Activated naive CD8-positive, alpha-beta T cell treated with anti-CD3 and anti-CD28 coated beads, Interleukin-2, amount 10 ng/mL, durations not matched to agents 7 days and 5 days (primary cell): ENCODE measurements at regions not wholly inside any gene's neighbourhood (a gene's known extent, or its start where the extent isn't known, plus 50 kb on each side); places are given as distances from the start of the nearest gene placed in this dataset.

Experiments used
- ATAC-seq: fragments of 150-1000 bp; cut with Tn5 transposase; one replicate; pipeline ENCODE4 v1.10.0; 2021; ENCODE audit warnings: low read depth, moderate library complexity
- POLR2A ChIA-PET: fragments of 350-600 bp; sonication (Branson Sonifier 250); formaldehyde crosslinking; loops from one replicate; lab custom pipeline; 2021; ENCODE audit warnings: antibody characterized with exemption; lab: Charles Lee
- DNase-seq: peaks from one replicate; pipeline ENCODE4 v3.0.0; 2021
- H3K27ac Mint-ChIP-seq: one replicate; pipeline ENCODE4 v1.8.0; 2022; ENCODE audit warnings: mild to moderate bottlenecking, mixed read lengths
- H3K27me3 Mint-ChIP-seq: one replicate; pipeline ENCODE4 v1.8.0; 2022; ENCODE audit warnings: mild to moderate bottlenecking, moderate library complexity, mixed read lengths
- H3K36me3 Mint-ChIP-seq: one replicate; pipeline ENCODE4 v1.8.0; 2021; ENCODE audit warnings: mild to moderate bottlenecking, mixed read lengths
- H3K4me1 Mint-ChIP-seq: one replicate; pipeline ENCODE4 v1.8.0; 2021; ENCODE audit warnings: mixed read lengths
- H3K4me3 Mint-ChIP-seq: one replicate; pipeline ENCODE4 v1.8.0; 2022; ENCODE audit warnings: mild to moderate bottlenecking, moderate library complexity, mixed read lengths
- H3K9me3 Mint-ChIP-seq: one replicate; pipeline ENCODE4 v1.8.0; 2021; ENCODE audit warnings: mixed read lengths

- H3K36me3 Mint-ChIP-seq, result no peaks in the 10 kb centered on the region
- no peak for DNase-seq
- H3K9me3 Mint-ChIP-seq, result no peaks in the 10 kb centered on the region
- no peak overlapping the region for H3K4me3 Mint-ChIP-seq
- H3K27ac Mint-ChIP-seq, result no peak overlapping the region
- H3K4me1 Mint-ChIP-seq, result no peaks in the 10 kb centered on the region
- peaks cover 3% of the 10 kb centered on the region for H3K27me3 Mint-ChIP-seq
- POLR2A ChIA-PET, result no interaction called here
- no peak for ATAC-seq
Observed at GRCh38 chr12:91418221-91419090, 235.8 kb upstream of the DCN start.

- no peak overlapping the region for H3K4me3 Mint-ChIP-seq
- ATAC-seq, result no peak
- H3K9me3 Mint-ChIP-seq, result no peaks in the 10 kb centered on the region
- no peak for DNase-seq
- no peak overlapping the region for H3K27ac Mint-ChIP-seq
- H3K27me3 Mint-ChIP-seq, result peaks cover 3% of the 10 kb centered on the region
- H3K36me3 Mint-ChIP-seq, result no peaks in the 10 kb centered on the region
- no peaks in the 10 kb centered on the region for H3K4me1 Mint-ChIP-seq
- POLR2A ChIA-PET, result no interaction called here
Observed at GRCh38 chr12:91417650-91418049, 235.0 kb upstream of the DCN start.

- Mint-ChIP-seq H3K27ac (no peak overlapping the region), H3K4me1 (no peaks in the 10 kb centered on the region), H3K4me3 (no peak overlapping the region), H3K9me3 (no peaks in the 10 kb centered on the region), H3K36me3 (no peaks in the 10 kb centered on the region), H3K27me3 (no peaks in the 10 kb centered on the region)
- POLR2A ChIA-PET, result no interaction called here
- DNase-seq (no peak), ATAC-seq (no peak)
Observed at GRCh38 chr12:91414636-91415035, 232.0 kb upstream of the DCN start.

- Mint-ChIP-seq H3K4me1 (no peaks in the 10 kb centered on the region), H3K4me3 (no peak overlapping the region), H3K9me3 (no peaks in the 10 kb centered on the region), H3K27me3 (no peaks in the 10 kb centered on the region), H3K36me3 (no peaks in the 10 kb centered on the region), H3K27ac (no peak overlapping the region)
- DNase-seq (no peak), ATAC-seq (no peak)
- POLR2A ChIA-PET, result no interaction called here
Observed at GRCh38 chr12:91413581-91414546, 231.2 kb upstream of the DCN start.

GRCh38 chr12:91406920-91407341, 224.3 kb upstream of the DCN start:
- H3K27me3 Mint-ChIP-seq, result no peaks in the 10 kb centered on the region
- no peak overlapping the region for H3K27ac Mint-ChIP-seq
- ATAC-seq (no peak), DNase-seq (no peak)
- H3K4me1 Mint-ChIP-seq, result no peaks in the 10 kb centered on the region
- H3K9me3 Mint-ChIP-seq, result no peaks in the 10 kb centered on the region
- no peak overlapping the region for H3K4me3 Mint-ChIP-seq
- no peaks in the 10 kb centered on the region for H3K36me3 Mint-ChIP-seq
- POLR2A ChIA-PET, result no interaction called here

GRCh38 chr12:91404441-91404840, 221.8 kb upstream of the DCN start:
- Mint-ChIP-seq H3K27me3 (no peaks in the 10 kb centered on the region), H3K4me3 (no peak overlapping the region), H3K4me1 (no peaks in the 10 kb centered on the region), H3K27ac (no peak overlapping the region), H3K36me3 (no peaks in the 10 kb centered on the region), H3K9me3 (no peaks in the 10 kb centered on the region)
- no peak for DNase-seq
- POLR2A ChIA-PET, result interaction anchor here (0.9 kb wide), 1 partner anchor 24 kb away, joined by 3 read pairs; no protein-coding TSS in a partner anchor
- ATAC-seq, result no peak

- no peak for ATAC-seq
- Mint-ChIP-seq H3K27ac (no peak overlapping the region), H3K27me3 (no peaks in the 10 kb centered on the region), H3K4me3 (no peak overlapping the region), H3K4me1 (peaks cover 16% of the 10 kb centered on the region), H3K36me3 (peaks cover 4% of the 10 kb centered on the region), H3K9me3 (no peaks in the 10 kb centered on the region)
- DNase-seq, result no peak
- POLR2A ChIA-PET, result no interaction called here
Observed at GRCh38 chr12:91401190-91401589, 218.6 kb upstream of the DCN start.

- ATAC-seq (no peak), DNase-seq (no peak)
- H3K9me3 Mint-ChIP-seq, result peaks cover 4% of the 10 kb centered on the region
- H3K4me3 Mint-ChIP-seq, result no peak overlapping the region
- POLR2A ChIA-PET, result no interaction called here
- peaks cover 16% of the 10 kb centered on the region for H3K4me1 Mint-ChIP-seq
- H3K27me3 Mint-ChIP-seq, result no peaks in the 10 kb centered on the region
- H3K36me3 Mint-ChIP-seq, result peaks cover 7% of the 10 kb centered on the region
- H3K27ac Mint-ChIP-seq, result no peak overlapping the region
Observed at GRCh38 chr12:91400271-91400670, 217.7 kb upstream of the DCN start.

- H3K27ac Mint-ChIP-seq, result peak overlapping the region; percentile 21
- ATAC-seq (peak; percentile 60), DNase-seq (no peak)
- no peaks in the 10 kb centered on the region for H3K27me3 Mint-ChIP-seq
- H3K4me1 Mint-ChIP-seq, result peaks cover 16% of the 10 kb centered on the region
- POLR2A ChIA-PET, result no interaction called here
- peaks cover 9% of the 10 kb centered on the region for H3K9me3 Mint-ChIP-seq
- peak overlapping the region; percentile 41 for H3K4me3 Mint-ChIP-seq
- peaks cover 9% of the 10 kb centered on the region for H3K36me3 Mint-ChIP-seq
Observed at GRCh38 chr12:91397866-91398532, 215.4 kb upstream of the DCN start.

- no peak for ATAC-seq
- Mint-ChIP-seq H3K27me3 (no peaks in the 10 kb centered on the region), H3K9me3 (peaks cover 16% of the 10 kb centered on the region), H3K27ac (no peak overlapping the region), H3K36me3 (peaks cover 10% of the 10 kb centered on the region), H3K4me3 (no peak overlapping the region), H3K4me1 (peaks cover 16% of the 10 kb centered on the region)
- DNase-seq, result no peak
- POLR2A ChIA-PET, result no interaction called here
Observed at GRCh38 chr12:91396293-91396692, 213.7 kb upstream of the DCN start.

- H3K4me1 Mint-ChIP-seq, result peaks cover 16% of the 10 kb centered on the region
Observed at GRCh38 chr12:91395628-91396135, 213.1 kb upstream of the DCN start.

GRCh38 chr12:91394903-91395302, 212.3 kb upstream of the DCN start:
- DNase-seq, result no peak
- Mint-ChIP-seq H3K36me3 (peaks cover 13% of the 10 kb centered on the region), H3K4me3 (no peak overlapping the region), H3K27me3 (no peaks in the 10 kb centered on the region), H3K9me3 (peaks cover 18% of the 10 kb centered on the region), H3K4me1 (peaks cover 16% of the 10 kb centered on the region), H3K27ac (no peak overlapping the region)
- POLR2A ChIA-PET, result no interaction called here
- ATAC-seq, result no peak

More at GRCh38 chr12:91395628-91396135, 213.1 kb upstream of the DCN start:
- DNase-seq, result no peak
- POLR2A ChIA-PET, result no interaction called here
- H3K9me3 Mint-ChIP-seq, result peaks cover 18% of the 10 kb centered on the region
- no peak for ATAC-seq
- peaks cover 13% of the 10 kb centered on the region for H3K36me3 Mint-ChIP-seq
- no peak overlapping the region for H3K4me3 Mint-ChIP-seq
- no peaks in the 10 kb centered on the region for H3K27me3 Mint-ChIP-seq
- no peak overlapping the region for H3K27ac Mint-ChIP-seq

- Mint-ChIP-seq H3K27ac (no peak overlapping the region), H3K36me3 (peaks cover 4% of the 10 kb centered on the region), H3K27me3 (no peaks in the 10 kb centered on the region), H3K4me1 (no peaks in the 10 kb centered on the region), H3K9me3 (peaks cover 9% of the 10 kb centered on the region), H3K4me3 (no peak overlapping the region)
- POLR2A ChIA-PET, result no interaction called here
- ATAC-seq, result no peak
- no peak for DNase-seq
Observed at GRCh38 chr12:91388573-91388972, 206.0 kb upstream of the DCN start.
